ENCODE measurements at regions not wholly inside any gene's neighbourhood (a gene's known extent, or its start where the extent isn't known, plus 50 kb on each side); places are given as distances from the start of the nearest gene placed in this dataset.

GRCh38 chr9:118637681-118638080 lies 731.6 kb downstream of the BRINP1 start:
- no peak overlapping the region for H3K4me3 Mint-ChIP-seq
- intact Hi-C loops (cut with micrococcal nuclease): no loop called here

GRCh38 chr9:118640836-118641560 lies 728.2 kb downstream of the BRINP1 start:
- Mint-ChIP-seq H3K27ac (no peak overlapping the region), H3K4me1 (ENCODE audit: low read depth) (no peaks in the 10 kb centered on the region), H3K4me3 (no peak overlapping the region), H3K9me3 (peaks cover 26% of the 10 kb centered on the region), H3K27me3 (ENCODE audit: insufficient read depth) (no peaks in the 10 kb centered on the region), H3K36me3 (ENCODE audit: low read depth) (no peaks in the 10 kb centered on the region)
- no peak for DNase-seq (ENCODE audit: low spot score)
- intact Hi-C loops (cut with micrococcal nuclease): no loop called here

More at GRCh38 chr9:118637681-118638080, 731.6 kb downstream of the BRINP1 start:
- Mint-ChIP-seq H3K4me1 (ENCODE audit: low read depth) (no peaks in the 10 kb centered on the region), H3K27me3 (ENCODE audit: insufficient read depth) (no peaks in the 10 kb centered on the region), H3K9me3 (peaks cover 5% of the 10 kb centered on the region), H3K27ac (no peak overlapping the region), H3K36me3 (ENCODE audit: low read depth) (no peaks in the 10 kb centered on the region)
- no peak for DNase-seq (ENCODE audit: low spot score)

DNA sequence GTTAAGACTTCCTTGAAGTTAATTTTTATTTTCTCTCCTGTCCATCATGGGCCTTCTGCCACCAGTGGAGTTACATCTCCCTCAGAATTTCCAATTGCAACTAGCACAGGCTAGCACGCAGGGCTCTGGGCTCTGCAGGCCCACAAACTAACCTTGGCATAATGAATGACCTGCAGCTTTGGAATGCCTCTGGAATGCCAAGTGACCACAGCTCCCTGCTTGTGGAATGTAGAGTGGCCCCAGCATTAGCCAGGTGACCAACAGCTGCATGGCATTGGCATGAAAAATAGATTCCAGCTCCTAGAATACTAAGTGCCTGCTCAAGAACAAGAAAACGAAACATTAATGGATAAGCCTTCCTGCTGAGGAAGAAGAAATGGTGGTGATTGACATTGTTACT lies 726.1 kb downstream of the BRINP1 start:
- no peaks in the 10 kb centered on the region for H3K4me1 Mint-ChIP-seq (ENCODE audit: low read depth)

DNA sequence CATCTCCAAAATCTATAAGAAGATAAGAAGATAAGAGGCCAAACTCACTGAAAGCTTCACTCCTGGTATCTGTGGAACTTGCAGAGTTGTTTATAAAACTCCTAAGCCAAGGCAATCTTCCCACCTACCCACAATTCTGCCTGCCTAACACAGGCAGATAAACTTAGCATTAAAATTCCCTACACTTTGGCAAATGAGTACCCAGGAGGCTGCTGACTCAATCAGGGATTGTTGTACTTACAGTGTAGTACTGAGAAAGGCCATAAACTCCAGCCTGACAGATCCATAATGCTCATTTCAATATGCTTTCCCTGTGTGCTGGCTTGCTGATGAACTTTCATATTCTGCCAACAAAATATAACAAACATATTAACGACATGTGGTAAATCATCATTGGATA lies 725.2 kb downstream of the BRINP1 start:
- Mint-ChIP-seq H3K4me1 (ENCODE audit: low read depth) (no peaks in the 10 kb centered on the region), H3K4me3 (no peak overlapping the region), H3K9me3 (peaks cover 31% of the 10 kb centered on the region), H3K36me3 (ENCODE audit: low read depth) (no peaks in the 10 kb centered on the region), H3K27me3 (ENCODE audit: insufficient read depth) (no peaks in the 10 kb centered on the region), H3K27ac (no peak overlapping the region)
- intact Hi-C loops (cut with micrococcal nuclease): no loop called here
- no peak for DNase-seq (ENCODE audit: low spot score)

More for the DNA sequence above, 726.1 kb downstream of the BRINP1 start:
- H3K27ac Mint-ChIP-seq: no peak overlapping the region
- no peak for DNase-seq (ENCODE audit: low spot score)
- intact Hi-C loops (cut with micrococcal nuclease): no loop called here
- peaks cover 34% of the 10 kb centered on the region for H3K9me3 Mint-ChIP-seq
- no peaks in the 10 kb centered on the region for H3K36me3 Mint-ChIP-seq (ENCODE audit: low read depth)
- no peak overlapping the region for H3K4me3 Mint-ChIP-seq
- H3K27me3 Mint-ChIP-seq (ENCODE audit: insufficient read depth): no peaks in the 10 kb centered on the region

GRCh38 chr9:118647331-118647730 lies 721.9 kb downstream of the BRINP1 start:
- Mint-ChIP-seq H3K27ac (no peak overlapping the region), H3K27me3 (ENCODE audit: insufficient read depth) (no peaks in the 10 kb centered on the region), H3K4me1 (ENCODE audit: low read depth) (no peaks in the 10 kb centered on the region), H3K9me3 (peaks cover 31% of the 10 kb centered on the region), H3K36me3 (ENCODE audit: low read depth) (no peaks in the 10 kb centered on the region), H3K4me3 (no peak overlapping the region)
- no peak for DNase-seq (ENCODE audit: low spot score)
- intact Hi-C loops (cut with micrococcal nuclease): no loop called here

- Mint-ChIP-seq H3K27ac (no peak overlapping the region), H3K9me3 (peaks cover 16% of the 10 kb centered on the region), H3K36me3 (ENCODE audit: low read depth) (no peaks in the 10 kb centered on the region), H3K27me3 (ENCODE audit: insufficient read depth) (no peaks in the 10 kb centered on the region), H3K4me3 (no peak overlapping the region), H3K4me1 (ENCODE audit: low read depth) (no peaks in the 10 kb centered on the region)
- DNase-seq (ENCODE audit: low spot score): no peak
- intact Hi-C loops (cut with micrococcal nuclease): no loop called here
Measured at GRCh38 chr9:118650417-118650816, 718.8 kb downstream of the BRINP1 start.

DNA sequence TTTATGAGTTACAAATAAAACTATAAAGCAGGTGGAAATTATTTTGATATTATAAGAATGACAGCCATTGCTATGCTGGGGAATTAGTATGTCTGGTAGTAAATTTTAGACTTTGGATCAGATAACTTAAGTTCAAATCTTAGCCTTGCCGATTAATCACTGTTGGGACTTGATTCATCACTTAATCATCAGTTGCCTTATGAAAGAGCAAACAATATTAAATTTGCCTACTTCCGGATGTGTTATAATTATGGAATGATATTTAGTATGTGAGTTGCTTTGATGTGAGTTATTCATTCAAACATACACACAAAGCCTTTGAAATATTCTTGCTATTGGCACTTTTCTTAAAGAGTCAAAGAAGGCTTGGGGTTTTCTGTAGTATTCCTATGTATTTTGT lies 717.7 kb downstream of the BRINP1 start:
- intact Hi-C loops (cut with micrococcal nuclease): no loop called here
- no peaks in the 10 kb centered on the region for H3K4me1 Mint-ChIP-seq (ENCODE audit: low read depth)
- DNase-seq (ENCODE audit: low spot score): no peak
- no peaks in the 10 kb centered on the region for H3K36me3 Mint-ChIP-seq (ENCODE audit: low read depth)
- peaks cover 5% of the 10 kb centered on the region for H3K9me3 Mint-ChIP-seq
- no peaks in the 10 kb centered on the region for H3K27me3 Mint-ChIP-seq (ENCODE audit: insufficient read depth)
- H3K4me3 Mint-ChIP-seq: no peak overlapping the region
- H3K27ac Mint-ChIP-seq: no peak overlapping the region

- Mint-ChIP-seq H3K36me3 (ENCODE audit: low read depth) (no peaks in the 10 kb centered on the region), H3K9me3 (peaks cover 5% of the 10 kb centered on the region), H3K27ac (no peak overlapping the region), H3K4me3 (no peak overlapping the region), H3K4me1 (ENCODE audit: low read depth) (no peaks in the 10 kb centered on the region), H3K27me3 (ENCODE audit: insufficient read depth) (no peaks in the 10 kb centered on the region)
- DNase-seq (ENCODE audit: low spot score): no peak
- intact Hi-C loops (cut with micrococcal nuclease): no loop called here
Measured at GRCh38 chr9:118652258-118652657, 717.0 kb downstream of the BRINP1 start.

GRCh38 chr9:118652912-118653311 lies 716.3 kb downstream of the BRINP1 start:
- H3K9me3 Mint-ChIP-seq: peaks cover 5% of the 10 kb centered on the region
- no peaks in the 10 kb centered on the region for H3K36me3 Mint-ChIP-seq (ENCODE audit: low read depth)
- no peak overlapping the region for H3K4me3 Mint-ChIP-seq
- H3K4me1 Mint-ChIP-seq (ENCODE audit: low read depth): no peaks in the 10 kb centered on the region
- no peak for DNase-seq (ENCODE audit: low spot score)
- H3K27ac Mint-ChIP-seq: no peak overlapping the region
- H3K27me3 Mint-ChIP-seq (ENCODE audit: insufficient read depth): no peaks in the 10 kb centered on the region
- intact Hi-C loops (cut with micrococcal nuclease): no loop called here

DNA sequence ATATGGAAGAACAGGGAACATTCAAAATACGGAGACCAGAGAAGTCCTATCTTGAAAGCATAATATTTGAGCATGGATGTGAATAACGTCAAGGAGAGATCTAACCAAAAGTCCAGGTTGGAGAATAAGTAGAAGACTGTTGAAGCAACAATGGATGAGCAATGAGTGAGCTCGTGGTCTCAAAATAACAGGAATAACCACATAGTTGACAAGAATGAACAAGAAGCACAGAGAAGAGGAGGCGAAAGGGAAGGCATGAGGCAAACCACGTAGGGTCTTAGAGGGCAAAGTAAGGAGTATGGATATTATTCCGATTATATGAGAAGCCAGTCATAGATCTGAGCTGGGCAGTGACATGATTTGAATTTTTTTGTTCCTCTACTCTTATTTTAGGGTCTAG lies 710.2 kb downstream of the BRINP1 start:
- intact Hi-C loops (cut with micrococcal nuclease): no loop called here
- Mint-ChIP-seq H3K27me3 (ENCODE audit: insufficient read depth) (no peaks in the 10 kb centered on the region), H3K4me1 (ENCODE audit: low read depth) (no peaks in the 10 kb centered on the region), H3K27ac (no peak overlapping the region), H3K9me3 (no peaks in the 10 kb centered on the region), H3K4me3 (no peak overlapping the region), H3K36me3 (ENCODE audit: low read depth) (no peaks in the 10 kb centered on the region)
- no peak for DNase-seq (ENCODE audit: low spot score)

GRCh38 chr9:118665226-118665919 lies 703.9 kb downstream of the BRINP1 start:
- DNase-seq (ENCODE audit: low spot score): no peak
- H3K9me3 Mint-ChIP-seq: peaks cover 5% of the 10 kb centered on the region
- intact Hi-C loops (cut with micrococcal nuclease): no loop called here
- H3K4me3 Mint-ChIP-seq: no peak overlapping the region
- H3K27ac Mint-ChIP-seq: no peak overlapping the region
- no peaks in the 10 kb centered on the region for H3K4me1 Mint-ChIP-seq (ENCODE audit: low read depth)
- H3K36me3 Mint-ChIP-seq (ENCODE audit: low read depth): no peaks in the 10 kb centered on the region
- H3K27me3 Mint-ChIP-seq (ENCODE audit: insufficient read depth): no peaks in the 10 kb centered on the region

DNA sequence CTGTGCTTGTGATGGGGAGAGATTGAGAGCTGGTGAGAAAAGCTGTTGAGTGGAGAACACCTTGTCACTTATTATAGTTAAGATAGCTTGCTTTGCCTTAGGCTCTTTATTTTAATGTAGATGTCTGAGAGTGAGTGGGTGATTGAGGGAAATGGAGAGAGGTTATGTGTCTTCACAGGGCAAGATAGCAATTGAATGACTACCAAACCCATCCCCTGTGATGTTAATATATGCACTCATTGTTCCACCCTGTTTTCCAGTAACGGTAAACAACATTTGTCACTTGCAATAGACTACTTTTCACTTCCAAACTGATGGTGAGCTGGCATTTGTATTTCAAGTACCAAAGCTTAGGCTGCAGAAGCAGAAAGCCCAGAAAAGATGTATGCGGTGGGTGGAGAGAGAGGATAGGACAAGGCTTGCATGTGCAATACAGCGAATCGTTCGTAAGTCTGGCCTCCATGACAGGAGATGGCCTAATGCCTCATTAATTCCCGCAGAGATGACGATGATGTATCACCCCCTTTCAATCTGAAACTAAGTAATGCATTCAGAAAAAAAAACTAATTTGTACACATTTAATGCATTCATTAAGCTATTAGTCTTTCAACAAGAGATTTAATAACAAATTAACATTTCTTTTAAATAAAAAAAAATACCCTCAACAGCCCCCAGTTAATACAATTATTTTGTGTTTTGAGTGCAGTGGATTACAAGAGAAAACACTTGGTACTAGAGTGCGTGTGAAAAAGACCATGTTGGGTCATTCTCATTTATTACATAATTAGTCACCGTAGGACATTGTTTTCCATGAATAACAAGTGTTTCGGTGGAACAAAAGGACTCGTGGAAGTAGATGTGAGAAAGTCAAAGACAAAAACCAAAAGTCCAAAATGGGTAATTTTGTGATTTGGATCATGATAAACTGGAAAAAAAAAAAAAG lies 699.0 kb downstream of the BRINP1 start:
- Mint-ChIP-seq H3K4me3 (no peak overlapping the region), H3K9me3 (peaks cover 5% of the 10 kb centered on the region), H3K4me1 (ENCODE audit: low read depth) (no peaks in the 10 kb centered on the region), H3K27ac (no peak overlapping the region), H3K36me3 (ENCODE audit: low read depth) (no peaks in the 10 kb centered on the region), H3K27me3 (ENCODE audit: insufficient read depth) (no peaks in the 10 kb centered on the region)
- intact Hi-C loops (cut with micrococcal nuclease): no loop called here
- DNase-seq (ENCODE audit: low spot score): no peak

DNA sequence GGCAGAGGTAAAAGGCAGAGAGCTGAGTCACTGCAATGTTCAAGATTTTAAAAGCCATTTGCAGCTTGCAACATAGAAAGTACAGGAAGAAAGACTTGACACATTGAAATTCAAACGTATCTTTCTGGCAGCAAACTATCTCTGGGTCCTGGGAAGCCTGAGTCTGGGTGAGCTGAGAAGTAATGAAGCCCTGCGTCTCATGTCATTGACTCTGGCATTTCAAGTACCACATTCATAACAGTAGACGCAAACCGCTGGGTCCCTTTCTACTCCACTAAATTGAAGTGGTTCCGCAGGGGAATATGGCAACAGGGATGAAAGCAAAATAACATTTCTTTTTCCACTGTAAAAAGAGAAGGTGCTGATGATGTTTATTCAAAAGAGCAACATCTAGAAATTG lies 694.3 kb downstream of the BRINP1 start:
- H3K36me3 Mint-ChIP-seq (ENCODE audit: low read depth): no peaks in the 10 kb centered on the region

More for the DNA sequence above, 694.3 kb downstream of the BRINP1 start:
- intact Hi-C loops (cut with micrococcal nuclease): no loop called here
- Mint-ChIP-seq H3K27ac (no peak overlapping the region), H3K4me1 (ENCODE audit: low read depth) (no peaks in the 10 kb centered on the region), H3K9me3 (peaks cover 4% of the 10 kb centered on the region), H3K4me3 (no peak overlapping the region), H3K27me3 (ENCODE audit: insufficient read depth) (no peaks in the 10 kb centered on the region)
- no peak for DNase-seq (ENCODE audit: low spot score)

All from activated T-helper 1 cell treated with anti-CD3 and anti-CD28 coated beads, Interleukin-12 subunit alpha, Interleukin-12 subunit beta, Interleukin-2, Interleukin-4 antibody, amounts not matched to agents 30 ng/mL and 10 ng/mL and 1 ng/mL, durations not matched to agents 14 hours and 24 hours and 36 hours (primary cell).